Esophagus squamous epithelium (tissue), 4 donors: ENCODE measurements at regions not wholly inside any gene's neighbourhood (a gene's known extent, or its start where the extent isn't known, plus 50 kb on each side); places are given as distances from the start of the nearest gene placed in this dataset.

ENCODE experiments used
- CTCF ChIP-seq, 6 experiments: fragments of 450-650 bp in 4 of 6; fragments of 200-600 bp in 2 of 6; sonication (generic) in 2 of 6; IDR thresholded peaks; one replicate each; pipeline ENCODE4 v1.5.1; 2016 to 2019; ENCODE audit warnings: antibody characterized with exemption in 6 of 6, mild to moderate bottlenecking in 4 of 6, moderate library complexity in 4 of 6
- POLR2A ChIP-seq, 4 donors: fragments of 450-650 bp; IDR thresholded peaks; one replicate each; pipeline ENCODE4 v1.6.1; 2017; ENCODE audit warnings: antibody characterized with exemption in 4 of 4, mild to moderate bottlenecking in 4 of 4, moderate library complexity in 3 of 4

GRCh38 chr17:34840750-34841149, 120.5 kb downstream of the CCT6B start:
- TF ChIP-seq CTCF (IDR thresholded peaks at IDR 0.05) (no peak), POLR2A (IDR thresholded peaks at IDR 0.05) (no peak)
